Panc1 (cell line): ENCODE measurements at regions not wholly inside any gene's neighbourhood (a gene's known extent, or its start where the extent isn't known, plus 50 kb on each side); places are given as distances from the start of the nearest gene placed in this dataset.

ENCODE experiments used
- ATAC-seq: fragments of 200-7000 bp; cut with Tn5 transposase; 2 replicates; pipeline ENCODE4 v1.9.1; 2020; ENCODE audit warnings: mild to moderate bottlenecking, moderate library complexity
- BruUV-seq: library from RNA; stranded (reverse); fragments of 400-500 nt; replicated peaks from 2 replicates; lab custom pipeline; 2021; lab: Mats Ljungman, UMichigan
- CTCF ChIA-PET: fragments of 300-600 bp; sonication (Branson Sonifier 250); formaldehyde crosslinking; loops from one replicate; lab custom pipeline; 2022; ENCODE audit warnings: antibody characterized with exemption; lab: Charles Lee
- POLR2A ChIA-PET: fragments of 300-600 bp; sonication (Branson Sonifier 250); formaldehyde crosslinking; loops from one replicate; lab custom pipeline; 2022; ENCODE audit warnings: antibody characterized with exemption; lab: Charles Lee
- DNase-seq: peaks from one replicate; pipeline ENCODE4 v3.0.0-alpha.2; 2010; ENCODE audit warnings: low read depth, low spot score
- H3K27ac ChIP-seq: 2 replicates; pipeline ENCODE4 v1.5.1; 2011; ENCODE audit warnings: mild to moderate bottlenecking, low read length, inconsistent platforms
- H3K27me3 ChIP-seq: fragments of 200-500 bp; sonication (Bioruptor generic); 2 replicates; pipeline ENCODE4 v1.6.0; 2014; ENCODE audit warnings: low read length, inconsistent platforms; ENCODE audit not compliant: control insufficient read depth, insufficient read depth
- H3K36me3 ChIP-seq: fragments of 200-500 bp; sonication (Bioruptor generic); 2 replicates; pipeline ENCODE4 v1.5.1; 2014; ENCODE audit warnings: inconsistent platforms, mild to moderate bottlenecking, low read length, moderate library complexity; ENCODE audit not compliant: control insufficient read depth, insufficient read depth
- H3K4me1 ChIP-seq: 2 replicates; pipeline ENCODE4 v1.5.1; 2011; ENCODE audit warnings: inconsistent platforms, mild to moderate bottlenecking, low read length, moderate library complexity; ENCODE audit not compliant: control insufficient read depth, insufficient read depth
- H3K4me3 ChIP-seq, 2 experiments: 2 replicates each; pipeline ENCODE4 v1.5.1; 2011 to 2012; ENCODE audit warnings: low read depth in 2 of 2, low read length in 2 of 2, mild to moderate bottlenecking in 2 of 2, inconsistent platforms in 1 of 2, moderate library complexity in 1 of 2
- H3K9me3 ChIP-seq: fragments of 200-500 bp; sonication (Bioruptor generic); 2 replicates; pipeline ENCODE4 v1.5.1; 2014; ENCODE audit warnings: low read depth, mild to moderate bottlenecking, inconsistent platforms, low read length, moderate library complexity; ENCODE audit not compliant: control insufficient read depth, insufficient read depth
- POLR2AphosphoS5 ChIP-seq: IDR thresholded peaks from 2 replicates; pipeline ENCODE4 v1.6.1; 2012; ENCODE audit warnings: mild to moderate bottlenecking, low read depth, low read length, moderate library complexity
- SIN3A ChIP-seq: IDR thresholded peaks from 2 replicates; pipeline ENCODE4 v1.6.1; 2012; ENCODE audit warnings: low read depth, mild to moderate bottlenecking, low read length, moderate library complexity, borderline replicate concordance; ENCODE audit not compliant: insufficient read depth
- TCF7L2 ChIP-seq: IDR thresholded peaks from 2 replicates; pipeline ENCODE4 v1.6.1; 2011; ENCODE audit warnings: mild to moderate bottlenecking, low read depth, low read length, inconsistent platforms
- in situ Hi-C: cut with HindIII; loops from 2 replicates; pipeline ENCODE4 v1.10.0; 2016; ENCODE audit warnings: low sequenced_read_pairs, low pct_unique_long_range_greater_than_20kb
- intact Hi-C: fragments of 100-400 bp; cut with micrococcal nuclease; formaldehyde crosslinking; loops from one replicate; pipeline ENCODE4 v1.10.0; 2022; ENCODE audit not compliant: unreplicated experiment
- TF ChIP-seq, protein P1 (sequence below): fragments of 450-650 bp; IDR thresholded peaks from 2 replicates; pipeline ENCODE4 v1.5.1; 2017; ENCODE audit warnings: mild to moderate bottlenecking
- TF ChIP-seq, protein P2 (sequence below), 2 experiments: IDR thresholded peaks; 2 replicates each; pipeline ENCODE4 v1.6.1; 2011 to 2012; ENCODE audit warnings: low read depth in 2 of 2, control low read depth in 1 of 2, low read length in 1 of 2, mild to moderate bottlenecking in 1 of 2, moderate library complexity in 1 of 2; ENCODE audit not compliant: insufficient read depth in 1 of 2

DNA sequence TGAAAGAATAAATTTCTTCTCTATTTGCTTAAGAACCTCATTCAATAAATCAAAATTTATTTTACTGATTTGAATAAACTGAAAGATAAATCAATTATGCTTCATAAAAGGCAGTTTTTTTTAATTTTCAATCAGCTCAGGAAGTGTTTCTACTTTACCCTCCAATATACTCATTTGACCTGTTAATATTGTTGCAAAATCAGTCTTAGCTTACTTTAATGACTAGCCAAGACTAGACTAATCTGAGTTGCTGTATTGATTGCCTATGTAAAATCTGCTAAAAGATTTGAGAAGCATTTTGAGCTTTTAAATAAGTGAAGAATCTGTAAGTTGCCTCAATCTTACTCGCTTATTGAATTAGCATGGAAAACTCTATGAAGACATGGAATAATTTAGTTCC, 179.1 kb upstream of the LYPLAL1 start:
- Histone ChIP-seq H3K36me3 (no peaks in the 10 kb centered on the region), H3K4me1 (no peaks in the 10 kb centered on the region; the same call in 1 of the 2 replicates), H3K27me3 (no peaks in the 10 kb centered on the region), H3K9me3 (no peaks in the 10 kb centered on the region), H3K4me3 (no peak overlapping the region), H3K27ac (no peak overlapping the region)
- POLR2A ChIA-PET = no interaction called here
- no peak for TF ChIP-seq SIN3A
- TF ChIP-seq, protein P1, sequence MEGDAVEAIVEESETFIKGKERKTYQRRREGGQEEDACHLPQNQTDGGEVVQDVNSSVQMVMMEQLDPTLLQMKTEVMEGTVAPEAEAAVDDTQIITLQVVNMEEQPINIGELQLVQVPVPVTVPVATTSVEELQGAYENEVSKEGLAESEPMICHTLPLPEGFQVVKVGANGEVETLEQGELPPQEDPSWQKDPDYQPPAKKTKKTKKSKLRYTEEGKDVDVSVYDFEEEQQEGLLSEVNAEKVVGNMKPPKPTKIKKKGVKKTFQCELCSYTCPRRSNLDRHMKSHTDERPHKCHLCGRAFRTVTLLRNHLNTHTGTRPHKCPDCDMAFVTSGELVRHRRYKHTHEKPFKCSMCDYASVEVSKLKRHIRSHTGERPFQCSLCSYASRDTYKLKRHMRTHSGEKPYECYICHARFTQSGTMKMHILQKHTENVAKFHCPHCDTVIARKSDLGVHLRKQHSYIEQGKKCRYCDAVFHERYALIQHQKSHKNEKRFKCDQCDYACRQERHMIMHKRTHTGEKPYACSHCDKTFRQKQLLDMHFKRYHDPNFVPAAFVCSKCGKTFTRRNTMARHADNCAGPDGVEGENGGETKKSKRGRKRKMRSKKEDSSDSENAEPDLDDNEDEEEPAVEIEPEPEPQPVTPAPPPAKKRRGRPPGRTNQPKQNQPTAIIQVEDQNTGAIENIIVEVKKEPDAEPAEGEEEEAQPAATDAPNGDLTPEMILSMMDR = no peak
- TF ChIP-seq POLR2AphosphoS5 = no peak
- no peak for TF ChIP-seq TCF7L2
- TF ChIP-seq, protein P2, sequence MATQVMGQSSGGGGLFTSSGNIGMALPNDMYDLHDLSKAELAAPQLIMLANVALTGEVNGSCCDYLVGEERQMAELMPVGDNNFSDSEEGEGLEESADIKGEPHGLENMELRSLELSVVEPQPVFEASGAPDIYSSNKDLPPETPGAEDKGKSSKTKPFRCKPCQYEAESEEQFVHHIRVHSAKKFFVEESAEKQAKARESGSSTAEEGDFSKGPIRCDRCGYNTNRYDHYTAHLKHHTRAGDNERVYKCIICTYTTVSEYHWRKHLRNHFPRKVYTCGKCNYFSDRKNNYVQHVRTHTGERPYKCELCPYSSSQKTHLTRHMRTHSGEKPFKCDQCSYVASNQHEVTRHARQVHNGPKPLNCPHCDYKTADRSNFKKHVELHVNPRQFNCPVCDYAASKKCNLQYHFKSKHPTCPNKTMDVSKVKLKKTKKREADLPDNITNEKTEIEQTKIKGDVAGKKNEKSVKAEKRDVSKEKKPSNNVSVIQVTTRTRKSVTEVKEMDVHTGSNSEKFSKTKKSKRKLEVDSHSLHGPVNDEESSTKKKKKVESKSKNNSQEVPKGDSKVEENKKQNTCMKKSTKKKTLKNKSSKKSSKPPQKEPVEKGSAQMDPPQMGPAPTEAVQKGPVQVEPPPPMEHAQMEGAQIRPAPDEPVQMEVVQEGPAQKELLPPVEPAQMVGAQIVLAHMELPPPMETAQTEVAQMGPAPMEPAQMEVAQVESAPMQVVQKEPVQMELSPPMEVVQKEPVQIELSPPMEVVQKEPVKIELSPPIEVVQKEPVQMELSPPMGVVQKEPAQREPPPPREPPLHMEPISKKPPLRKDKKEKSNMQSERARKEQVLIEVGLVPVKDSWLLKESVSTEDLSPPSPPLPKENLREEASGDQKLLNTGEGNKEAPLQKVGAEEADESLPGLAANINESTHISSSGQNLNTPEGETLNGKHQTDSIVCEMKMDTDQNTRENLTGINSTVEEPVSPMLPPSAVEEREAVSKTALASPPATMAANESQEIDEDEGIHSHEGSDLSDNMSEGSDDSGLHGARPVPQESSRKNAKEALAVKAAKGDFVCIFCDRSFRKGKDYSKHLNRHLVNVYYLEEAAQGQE (IDR thresholded peaks at IDR 0.05; ENCODE audit: insufficient read depth in 1 of 2, low read depth in 2 of 2, low read length in 1 of 2) = no peak
- ATAC-seq = no peak
- in situ Hi-C loops = no loop called here
- CTCF ChIA-PET = no interaction called here
- no peak for DNase-seq
- intact Hi-C loops = no loop called here
- no TSS peak for BruUV-seq

DNA sequence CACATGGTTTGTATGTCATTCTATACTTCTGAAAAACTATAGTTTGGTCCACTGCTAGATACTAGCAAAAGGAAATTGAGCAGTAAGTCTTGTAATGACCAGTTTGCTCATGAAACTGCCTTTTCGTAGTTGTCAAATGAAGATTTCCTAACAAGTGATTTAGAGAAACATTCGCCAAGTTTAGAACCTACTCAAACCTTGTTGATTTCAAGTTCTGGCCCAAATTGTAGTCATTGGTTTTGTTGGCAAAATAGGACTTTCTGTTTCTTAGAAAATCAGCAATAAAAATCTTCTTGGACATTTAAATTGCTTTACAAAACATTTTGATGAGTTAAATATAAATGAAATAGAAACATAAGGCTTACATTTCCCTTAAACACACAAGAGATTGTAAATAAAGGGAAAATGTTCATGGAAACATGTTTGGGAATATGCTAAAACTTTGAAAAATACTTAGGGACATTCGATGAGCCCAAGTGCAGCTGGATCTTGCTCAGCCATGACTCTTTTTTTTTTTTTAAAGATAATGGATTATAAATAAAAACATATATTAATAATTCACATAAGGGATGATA, 178.5 kb upstream of the LYPLAL1 start:
- intact Hi-C loops = no loop called here
- Histone ChIP-seq H3K9me3 (no peaks in the 10 kb centered on the region), H3K4me3 (no peak overlapping the region), H3K36me3 (no peaks in the 10 kb centered on the region), H3K4me1 (no peaks in the 10 kb centered on the region; the same call in 1 of the 2 replicates), H3K27me3 (no peaks in the 10 kb centered on the region), H3K27ac (no peak overlapping the region)
- no peak for TF ChIP-seq POLR2AphosphoS5
- TF ChIP-seq, protein P1 = no peak
- no TSS peak for BruUV-seq
- in situ Hi-C loops = no loop called here
- ATAC-seq = no peak
- DNase-seq = no peak
- ChIA-PET POLR2A (no interaction called here), CTCF (no interaction called here)
